GOT3 (cell line): ENCODE measurements at regions not wholly inside any gene's neighbourhood (a gene's known extent, or its start where the extent isn't known, plus 50 kb on each side); places are given as distances from the start of the nearest gene placed in this dataset.

ENCODE experiments used
- DNase-seq: peaks from one replicate; lab custom pipeline; 2025; ENCODE audit warnings: mixed read lengths; lab: John Stamatoyannopoulos, UW

- DNase-seq = no peak
These were observed 132.6 kb downstream of the WDR11 start for GRCh38 chr10:120983721-120984120.

- DNase-seq = no peak
These were observed 133.1 kb downstream of the WDR11 start for GRCh38 chr10:120984221-120984620.

- no peak for DNase-seq
These were observed 136.2 kb downstream of the WDR11 start for GRCh38 chr10:120987359-120987758.

- no peak for DNase-seq
These were observed 137.6 kb downstream of the WDR11 start for GRCh38 chr10:120988751-120989150.

- DNase-seq = no peak
These were observed 138.1 kb downstream of the WDR11 start for GRCh38 chr10:120989279-120989678.

- no peak for DNase-seq
These were observed 138.9 kb downstream of the WDR11 start for GRCh38 chr10:120989996-120990598.

- DNase-seq = no peak
These were observed 139.7 kb downstream of the WDR11 start for GRCh38 chr10:120990831-120991230.

- DNase-seq = no peak
These were observed 141.9 kb downstream of the WDR11 start for GRCh38 chr10:120993089-120993488.

- DNase-seq = no peak
These were observed 144.6 kb downstream of the WDR11 start for GRCh38 chr10:120995768-120996167.

- DNase-seq = no peak
These were observed 145.4 kb downstream of the WDR11 start for GRCh38 chr10:120996456-120997034.

GRCh38 chr10:120997313-120997712, 146.2 kb downstream of the WDR11 start:
- no peak for DNase-seq

- DNase-seq = no peak
These were observed 146.6 kb downstream of the WDR11 start for GRCh38 chr10:120997756-120998155.

- DNase-seq = no peak
These were observed 147.1 kb downstream of the WDR11 start for GRCh38 chr10:120998251-120998650.

GRCh38 chr10:120998782-120999285, 147.7 kb downstream of the WDR11 start:
- no peak for DNase-seq

GRCh38 chr10:120999868-121000267, 148.7 kb downstream of the WDR11 start:
- no peak for DNase-seq

- no peak for DNase-seq
These were observed 151.5 kb downstream of the WDR11 start for GRCh38 chr10:121002586-121003205.

GRCh38 chr10:121005948-121006587, 154.9 kb downstream of the WDR11 start:
- DNase-seq = no peak

- DNase-seq = no peak
These were observed 156.1 kb downstream of the WDR11 start for GRCh38 chr10:121007264-121007663.

- DNase-seq = no peak
These were observed 164.8 kb downstream of the WDR11 start for GRCh38 chr10:121015916-121016315.

- DNase-seq = no peak
These were observed 173.9 kb downstream of the WDR11 start for GRCh38 chr10:121024905-121025584.

GRCh38 chr10:121025731-121026130, 174.6 kb downstream of the WDR11 start:
- DNase-seq = no peak

GRCh38 chr10:121027371-121027770, 176.2 kb downstream of the WDR11 start:
- DNase-seq = no peak
